ENCODE measurements at regions not wholly inside any gene's neighbourhood (a gene's known extent, or its start where the extent isn't known, plus 50 kb on each side); places are given as distances from the start of the nearest gene placed in this dataset.

DNA sequence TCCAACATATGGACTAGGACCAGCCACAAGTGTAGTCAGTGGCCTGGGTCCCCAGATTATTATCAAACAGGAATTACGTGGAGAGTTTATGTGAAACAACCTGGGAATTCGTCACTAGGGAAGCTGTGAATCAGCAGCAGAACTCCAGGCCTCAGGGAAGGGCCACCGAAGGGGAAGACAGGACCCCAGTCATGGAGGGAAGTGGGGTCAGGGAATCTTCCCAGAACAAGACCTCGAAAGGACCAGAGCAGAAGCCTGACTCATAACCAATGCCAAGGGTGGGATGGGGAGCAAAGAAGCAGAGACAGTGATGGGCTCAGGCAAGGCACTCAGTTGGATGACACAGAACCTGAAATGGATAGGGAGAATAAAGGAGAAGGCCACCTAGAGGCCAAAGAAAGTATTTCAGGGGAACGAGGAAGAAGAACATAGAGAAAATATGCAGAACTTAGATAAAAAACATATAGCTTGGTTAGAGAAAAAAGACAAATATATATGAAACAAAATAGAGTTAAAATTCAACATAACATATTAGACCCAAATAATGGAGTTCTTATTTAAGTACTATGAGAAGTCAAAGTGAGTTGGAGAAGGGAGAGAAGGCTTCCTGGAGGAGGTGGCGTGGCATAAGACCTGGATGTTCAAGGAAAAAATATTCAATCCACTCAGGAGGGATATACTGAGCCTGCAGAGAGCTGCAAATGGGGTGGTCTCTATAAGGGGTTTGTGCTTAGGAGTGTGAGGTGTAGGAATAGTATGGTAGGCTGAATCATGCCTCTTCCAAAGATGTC lies 66.7 kb upstream of the CAST start:
- DNase-seq, result no peak

DNA sequence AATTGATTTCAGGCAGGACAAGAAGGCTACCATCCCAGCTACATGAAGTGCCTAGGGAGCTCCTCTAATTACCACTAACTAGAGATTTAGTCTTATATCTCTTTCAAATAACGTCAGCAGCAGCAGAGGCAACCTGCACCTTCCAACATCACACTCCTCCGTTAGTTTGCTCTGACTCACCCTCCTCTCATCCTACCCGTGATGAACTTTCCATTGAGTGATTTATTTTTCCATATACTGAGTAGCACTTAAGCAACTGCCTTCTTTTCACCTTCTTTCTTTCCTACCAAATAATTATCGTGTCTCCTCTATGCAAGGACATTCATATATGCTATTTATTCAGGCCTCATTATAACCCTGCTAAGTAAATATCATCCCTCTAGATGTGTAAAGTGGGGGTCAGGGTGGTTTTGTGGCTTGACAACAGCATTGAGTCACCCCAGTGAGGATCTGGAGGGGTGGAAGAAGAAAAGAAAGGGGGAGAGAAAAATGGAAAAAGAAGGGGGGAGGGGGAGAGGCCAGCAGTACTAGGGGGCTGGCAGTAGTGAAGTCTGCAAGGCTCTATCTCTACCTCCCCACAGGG lies 64.6 kb upstream of the CAST start:
- DNase-seq, result no peak

DNA sequence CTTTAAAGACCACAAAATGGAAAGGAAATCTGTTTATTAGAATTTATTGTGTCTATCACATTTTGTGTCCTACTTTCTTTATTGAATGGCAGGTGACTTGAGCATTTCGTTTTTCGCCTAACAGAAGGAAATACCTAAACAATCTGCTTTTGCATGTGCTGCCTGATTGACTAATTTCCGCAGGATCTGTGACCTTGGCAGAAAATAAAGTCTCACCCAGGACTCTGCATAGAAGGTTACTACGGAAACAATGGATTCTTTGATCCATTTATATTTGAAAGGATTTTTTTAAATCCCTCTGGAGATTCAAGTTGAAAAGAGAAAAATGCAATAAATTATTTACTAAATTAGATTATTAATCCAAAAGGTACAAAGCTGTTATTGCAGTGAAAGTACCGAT lies 61.0 kb upstream of the CAST start:
- DNase-seq, result no peak

DNA sequence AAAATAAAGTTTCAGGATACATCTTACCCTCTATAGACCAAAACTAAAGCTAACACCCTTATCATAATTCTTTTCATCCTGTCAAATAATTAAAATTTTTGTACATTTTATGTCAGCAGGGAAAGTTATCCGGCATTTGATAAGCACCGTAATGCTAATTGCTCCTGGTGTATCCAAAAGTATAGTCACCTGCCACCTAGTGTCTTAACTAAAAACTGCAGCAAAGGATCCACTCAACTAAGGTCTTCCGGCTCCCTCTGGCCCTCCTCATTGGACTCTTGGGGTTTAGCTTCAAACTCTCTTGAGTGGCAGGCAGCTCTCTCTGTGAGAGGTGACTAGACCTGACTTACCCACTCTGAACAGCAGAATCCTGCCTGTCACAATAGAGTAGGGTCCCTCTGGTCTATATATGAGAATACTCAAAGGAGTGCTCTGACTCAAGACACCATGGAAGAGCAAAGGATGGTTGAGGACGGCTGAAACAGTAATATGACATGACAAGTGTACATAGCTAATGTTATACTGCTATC lies 60.4 kb upstream of the CAST start:
- peak; percentile 30 for DNase-seq

DNA sequence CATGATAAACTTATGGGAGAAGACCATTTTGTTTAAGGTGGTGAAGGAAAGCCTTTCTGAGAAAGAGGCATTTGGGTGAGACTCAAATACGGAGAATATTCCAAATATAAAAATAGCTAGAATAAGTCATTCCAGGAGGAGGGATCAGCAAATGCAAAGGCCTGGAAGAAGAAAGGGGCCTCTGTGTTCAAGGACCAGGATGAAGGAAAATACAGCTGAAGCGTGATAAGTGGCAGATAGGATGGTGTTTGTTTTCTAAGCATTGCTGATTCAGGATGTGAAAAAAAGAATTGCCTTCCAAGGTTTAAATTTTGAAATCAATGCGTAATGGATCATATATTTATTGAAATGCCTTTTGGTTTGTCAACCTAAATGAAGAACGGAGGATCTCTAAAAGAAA lies 59.4 kb upstream of the CAST start:
- no peak for DNase-seq

DNA sequence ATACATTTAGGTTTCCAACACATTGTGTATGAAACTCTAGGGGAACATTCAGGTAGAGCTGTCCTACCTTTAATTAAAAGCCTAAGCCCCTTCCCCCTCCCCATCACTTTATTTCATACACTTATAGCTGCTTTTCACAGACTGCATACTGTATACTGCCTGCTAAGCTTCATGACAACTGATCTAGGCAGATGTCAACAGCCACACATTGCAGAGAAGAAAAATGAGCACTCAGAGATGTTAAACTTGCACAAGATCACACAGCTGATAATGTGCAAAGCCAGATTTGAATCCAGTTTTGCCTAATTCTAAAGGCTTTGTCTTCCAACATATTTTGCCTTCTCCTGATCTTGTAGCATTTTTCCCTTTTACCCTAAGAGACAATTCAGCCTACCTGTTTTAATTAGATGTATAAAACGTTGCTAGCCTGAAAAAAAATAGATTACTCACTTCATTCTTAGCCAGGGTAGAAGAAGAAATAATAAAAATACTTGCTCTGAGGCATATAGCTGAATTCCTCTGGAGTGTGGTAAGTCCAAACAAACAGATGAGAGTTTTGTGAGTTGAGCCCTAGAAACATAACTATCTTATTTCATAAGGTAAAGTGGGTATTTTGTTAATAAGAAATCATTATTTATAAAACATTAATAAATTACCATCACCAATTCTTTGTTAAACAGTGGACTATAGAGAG lies 56.9 kb upstream of the CAST start:
- DNase-seq, result no peak

DNA sequence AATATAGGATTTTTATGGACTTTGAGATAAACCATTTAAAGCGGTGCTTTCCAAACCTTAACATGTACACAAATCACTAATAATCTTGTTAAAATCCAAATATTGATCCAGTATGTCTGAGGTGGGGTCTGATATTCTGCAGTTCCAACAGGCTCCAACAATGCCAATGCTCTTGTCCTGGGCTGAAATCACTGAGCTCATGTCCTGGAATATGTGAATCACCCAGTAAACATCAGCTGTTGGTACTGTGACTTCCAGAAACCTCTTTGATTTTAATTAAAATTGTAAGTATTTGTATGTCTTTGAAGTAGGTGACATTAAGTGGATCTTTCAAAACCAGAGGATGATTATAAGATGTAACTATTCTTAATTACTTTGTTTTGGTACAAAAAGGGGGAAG lies 52.8 kb upstream of the CAST start:
- DNase-seq, result no peak

DNA sequence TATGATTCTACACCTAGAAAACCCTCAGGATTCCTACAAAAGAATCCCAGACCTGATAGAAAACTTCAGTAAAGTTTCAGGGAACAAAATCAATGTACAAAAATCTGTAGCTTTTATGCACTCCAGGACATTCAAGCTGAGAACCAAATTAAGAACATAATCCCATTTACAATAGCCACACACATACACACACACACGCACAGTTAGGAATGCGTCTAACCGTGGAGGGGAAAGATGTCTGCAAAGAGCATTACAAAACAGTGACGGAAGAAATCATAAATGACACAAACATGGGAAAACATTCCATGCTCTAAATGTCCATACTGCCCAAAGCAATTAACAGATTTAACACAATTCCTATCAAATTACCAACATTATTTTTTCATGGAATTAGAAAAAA lies 51.4 kb upstream of the CAST start:
- no peak for DNase-seq

DNA sequence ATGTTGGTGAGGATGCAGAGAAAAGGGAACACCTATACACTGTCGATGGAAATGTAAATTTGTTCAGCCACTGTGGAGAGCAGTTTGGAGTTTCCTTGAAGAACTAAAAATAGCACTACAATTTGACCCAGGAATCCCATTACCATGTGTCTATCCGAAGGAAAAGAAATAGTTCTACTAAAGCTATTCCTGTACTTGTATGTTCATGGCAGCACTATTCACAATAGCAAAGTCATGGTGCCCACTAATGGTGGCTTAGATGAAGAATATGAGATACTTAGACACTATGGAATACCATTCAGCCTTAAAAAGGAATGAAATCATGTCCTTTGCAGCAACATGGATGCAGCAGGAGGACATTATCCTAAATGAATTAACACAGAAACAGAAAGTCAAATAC lies 50.2 kb upstream of the CAST start:
- DNase-seq, result no peak
